ENCODE measurements at regions not wholly inside any gene's neighbourhood (a gene's known extent, or its start where the extent isn't known, plus 50 kb on each side); places are given as distances from the start of the nearest gene placed in this dataset.

GRCh38 chr5:15321776-15322175, 178.2 kb upstream of the FBXL7 start:
- no peak overlapping the region for H3K4me3 ChIP-seq
- no peaks in the 10 kb centered on the region for H3K4me1 ChIP-seq
- H3K36me3 ChIP-seq, result no peaks in the 10 kb centered on the region
- H3K9me3 ChIP-seq, result no peaks in the 10 kb centered on the region
- no peak for TF ChIP-seq POLR2A (IDR thresholded peaks at IDR 0.05)
- TF ChIP-seq, protein P1, sequence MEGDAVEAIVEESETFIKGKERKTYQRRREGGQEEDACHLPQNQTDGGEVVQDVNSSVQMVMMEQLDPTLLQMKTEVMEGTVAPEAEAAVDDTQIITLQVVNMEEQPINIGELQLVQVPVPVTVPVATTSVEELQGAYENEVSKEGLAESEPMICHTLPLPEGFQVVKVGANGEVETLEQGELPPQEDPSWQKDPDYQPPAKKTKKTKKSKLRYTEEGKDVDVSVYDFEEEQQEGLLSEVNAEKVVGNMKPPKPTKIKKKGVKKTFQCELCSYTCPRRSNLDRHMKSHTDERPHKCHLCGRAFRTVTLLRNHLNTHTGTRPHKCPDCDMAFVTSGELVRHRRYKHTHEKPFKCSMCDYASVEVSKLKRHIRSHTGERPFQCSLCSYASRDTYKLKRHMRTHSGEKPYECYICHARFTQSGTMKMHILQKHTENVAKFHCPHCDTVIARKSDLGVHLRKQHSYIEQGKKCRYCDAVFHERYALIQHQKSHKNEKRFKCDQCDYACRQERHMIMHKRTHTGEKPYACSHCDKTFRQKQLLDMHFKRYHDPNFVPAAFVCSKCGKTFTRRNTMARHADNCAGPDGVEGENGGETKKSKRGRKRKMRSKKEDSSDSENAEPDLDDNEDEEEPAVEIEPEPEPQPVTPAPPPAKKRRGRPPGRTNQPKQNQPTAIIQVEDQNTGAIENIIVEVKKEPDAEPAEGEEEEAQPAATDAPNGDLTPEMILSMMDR (IDR thresholded peaks at IDR 0.05), result no peak
- no peak overlapping the region for H3K27ac ChIP-seq
- no peak for DNase-seq
- H3K27me3 ChIP-seq, result no peaks in the 10 kb centered on the region
- intact Hi-C loops (cut with DNase I; ENCODE audit: low total_unique reads), result no loop called here

GRCh38 chr5:15320871-15321270, 179.1 kb upstream of the FBXL7 start:
- no peak for DNase-seq
- no peak for TF ChIP-seq POLR2A (IDR thresholded peaks at IDR 0.05)
- TF ChIP-seq, protein P1 (IDR thresholded peaks at IDR 0.05), result no peak
- Histone ChIP-seq H3K36me3 (no peaks in the 10 kb centered on the region), H3K27me3 (no peaks in the 10 kb centered on the region), H3K27ac (no peak overlapping the region), H3K4me3 (no peak overlapping the region), H3K9me3 (no peaks in the 10 kb centered on the region), H3K4me1 (no peaks in the 10 kb centered on the region)
- intact Hi-C loops (cut with DNase I; ENCODE audit: low total_unique reads), result no loop called here

- no peak overlapping the region for H3K4me3 ChIP-seq
- TF ChIP-seq, protein P1 (IDR thresholded peaks at IDR 0.05), result no peak
- no peak for TF ChIP-seq POLR2A (IDR thresholded peaks at IDR 0.05)
- intact Hi-C loops (cut with DNase I; ENCODE audit: low total_unique reads), result no loop called here
These were observed 194.8 kb upstream of the FBXL7 start for GRCh38 chr5:15304914-15305834.

GRCh38 chr5:15304066-15304731, 195.8 kb upstream of the FBXL7 start:
- no peak overlapping the region for H3K4me3 ChIP-seq

More at GRCh38 chr5:15304914-15305834, 194.8 kb upstream of the FBXL7 start:
- Histone ChIP-seq H3K9me3 (no peaks in the 10 kb centered on the region), H3K27ac (no peak overlapping the region), H3K27me3 (no peaks in the 10 kb centered on the region), H3K36me3 (no peaks in the 10 kb centered on the region), H3K4me1 (no peaks in the 10 kb centered on the region)
- no peak for DNase-seq

More at GRCh38 chr5:15304066-15304731, 195.8 kb upstream of the FBXL7 start:
- intact Hi-C loops (cut with DNase I; ENCODE audit: low total_unique reads), result no loop called here
- no peak for DNase-seq
- no peaks in the 10 kb centered on the region for H3K4me1 ChIP-seq
- TF ChIP-seq POLR2A (IDR thresholded peaks at IDR 0.05), result no peak
- TF ChIP-seq, protein P1 (IDR thresholded peaks at IDR 0.05), result no peak
- no peaks in the 10 kb centered on the region for H3K27me3 ChIP-seq
- no peaks in the 10 kb centered on the region for H3K36me3 ChIP-seq
- H3K27ac ChIP-seq, result no peak overlapping the region
- no peaks in the 10 kb centered on the region for H3K9me3 ChIP-seq

All from uterus (tissue), 3 donors.